Esophagus muscularis mucosa (tissue), 4 donors: ENCODE measurements at regions not wholly inside any gene's neighbourhood (a gene's known extent, or its start where the extent isn't known, plus 50 kb on each side); places are given as distances from the start of the nearest gene placed in this dataset.

Experiments used
- DNase-seq: peaks from one replicate; pipeline ENCODE4 v3.0.0-alpha.2; 2017; ENCODE audit errors: extremely low spot score
- H3K27ac ChIP-seq, 4 donors: fragments of 200-600 bp; sonication (generic); replicated peaks in 1 of 4; 1 replicate in 3 of 4; 2 replicates in 1 of 4; pipeline ENCODE4 v1.5.1; 2016 to 2019; ENCODE audit warnings: mild to moderate bottlenecking in 1 of 4
- H3K27me3 ChIP-seq, 4 donors: fragments of 200-600 bp; sonication (generic); one replicate each; pipeline versions ENCODE4 v1.5.1 to v1.6.0; 2016 to 2019
- H3K36me3 ChIP-seq, 4 donors: fragments of 200-600 bp; sonication (generic); one replicate each; pipeline ENCODE4 v1.5.1; 2016 to 2019
- H3K4me1 ChIP-seq, 4 donors: fragments of 200-600 bp; sonication (generic); one replicate each; pipeline ENCODE4 v1.5.1; 2016 to 2019
- H3K4me3 ChIP-seq, 4 donors: fragments of 200-600 bp; sonication (generic); 1 replicate in 2 of 4; 2 replicates in 2 of 4; pipeline ENCODE4 v1.5.1; 2016 to 2019; ENCODE audit warnings: mild to moderate bottlenecking in 4 of 4, moderate library complexity in 1 of 4
- H3K9me3 ChIP-seq, 4 donors: fragments of 200-600 bp; sonication (generic); 1 replicate in 3 of 4; 2 replicates in 1 of 4; pipeline ENCODE4 v1.5.1; 2016 to 2019
- EP300 ChIP-seq: sonication (generic); formaldehyde crosslinking; IDR thresholded peaks from one replicate; pipeline ENCODE4 v1.6.1; 2017; ENCODE audit warnings: antibody characterized with exemption
- POLR2A ChIP-seq: fragments of 450-650 bp; IDR thresholded peaks from one replicate; pipeline ENCODE4 v1.6.1; 2017; ENCODE audit warnings: antibody characterized with exemption, moderate library complexity, mild to moderate bottlenecking, low read depth
- POLR2AphosphoS5 ChIP-seq, 2 donors: sonication (generic); formaldehyde crosslinking; IDR thresholded peaks; one replicate each; pipeline ENCODE4 v1.6.1; 2017; ENCODE audit warnings: antibody characterized with exemption in 2 of 2
- WGBS: methylation state at CpG from one replicate; pipeline ENCODE4 v1.1.5; 2018; 5-methylcytosine and 5-hydroxymethylcytosine counted together
- intact Hi-C: fragments of 100-400 bp; cut with DNase I; formaldehyde crosslinking; loops from one replicate; pipeline ENCODE4 v1.15.1; 2023
- TF ChIP-seq, protein P1 (sequence below), 3 experiments: fragments of 200-600 bp in 2 of 3; fragments of 450-650 bp in 1 of 3; sonication (generic) in 2 of 3; IDR thresholded peaks; one replicate each; pipeline ENCODE4 v1.5.1; 2017 to 2019; ENCODE audit warnings: antibody characterized with exemption in 3 of 3, mild to moderate bottlenecking in 2 of 3, moderate library complexity in 1 of 3

DNA sequence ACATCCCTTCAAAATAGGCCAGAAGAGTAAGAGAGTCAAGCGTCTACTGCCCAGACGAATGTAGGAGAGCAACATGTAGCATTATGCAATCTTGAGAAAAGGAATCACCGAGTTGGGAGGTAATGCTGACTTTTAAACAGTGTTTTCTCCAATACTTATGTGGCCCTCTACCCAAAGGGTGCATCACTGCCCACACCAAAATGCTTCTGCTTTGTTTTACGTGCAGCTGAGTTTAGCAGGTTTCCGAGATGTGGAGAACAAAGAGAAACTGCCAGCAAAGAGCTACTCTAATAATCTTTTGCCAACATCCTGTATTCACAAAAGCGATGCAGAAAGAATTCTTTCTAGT lies 63.4 kb upstream of the ZEB2 start:
- intact Hi-C loops, result no loop called here

DNA sequence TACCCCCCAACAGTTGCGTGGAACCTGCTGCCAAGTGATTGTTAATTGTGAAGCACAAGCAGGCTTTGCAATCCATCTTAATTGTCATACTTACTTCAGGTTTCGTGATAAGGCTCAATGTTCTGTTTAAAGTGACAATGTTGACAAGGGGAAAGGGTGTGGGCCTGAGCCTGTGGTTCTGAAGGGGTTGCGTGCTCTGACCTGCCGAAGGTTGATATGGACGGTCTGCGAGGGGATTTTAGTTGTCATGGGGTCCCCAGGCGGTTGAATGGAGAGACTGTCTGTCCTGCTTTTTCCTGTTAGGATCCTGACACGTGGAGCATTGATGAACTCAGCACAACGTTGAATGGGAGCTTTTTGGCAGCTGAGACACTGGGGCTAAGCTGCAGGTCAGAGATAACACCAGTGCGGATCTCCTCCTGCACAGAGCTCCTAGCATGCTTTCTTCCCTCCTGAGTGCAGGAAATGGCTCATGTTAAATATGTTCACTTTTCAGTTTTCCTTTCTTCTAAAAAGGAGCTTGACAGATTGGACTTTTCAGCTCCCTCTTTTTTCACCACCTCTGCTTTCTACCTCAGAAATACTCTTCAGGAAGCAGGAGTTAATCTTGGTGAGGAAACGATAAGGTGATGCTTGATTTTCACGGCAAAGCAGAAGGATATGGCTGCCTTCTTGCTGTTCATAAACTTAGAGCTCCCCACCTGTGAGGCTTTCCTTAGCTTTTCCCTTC lies 62.9 kb upstream of the ZEB2 start:
- Histone ChIP-seq H3K9me3 (no peaks in the 10 kb centered on the region), H3K4me1 (peaks cover 0 to 10% (median 0%) of the 10 kb centered on the region in 4 donors), H3K27me3 (no peaks in the 10 kb centered on the region), H3K27ac (no peak overlapping the region), H3K36me3 (no peaks in the 10 kb centered on the region), H3K4me3 (no peak overlapping the region)
- 85% methylated on average over 11 of the region's 12 CpGs for WGBS
- no peak for DNase-seq
- intact Hi-C loops, result no loop called here
- TF ChIP-seq, protein P1, sequence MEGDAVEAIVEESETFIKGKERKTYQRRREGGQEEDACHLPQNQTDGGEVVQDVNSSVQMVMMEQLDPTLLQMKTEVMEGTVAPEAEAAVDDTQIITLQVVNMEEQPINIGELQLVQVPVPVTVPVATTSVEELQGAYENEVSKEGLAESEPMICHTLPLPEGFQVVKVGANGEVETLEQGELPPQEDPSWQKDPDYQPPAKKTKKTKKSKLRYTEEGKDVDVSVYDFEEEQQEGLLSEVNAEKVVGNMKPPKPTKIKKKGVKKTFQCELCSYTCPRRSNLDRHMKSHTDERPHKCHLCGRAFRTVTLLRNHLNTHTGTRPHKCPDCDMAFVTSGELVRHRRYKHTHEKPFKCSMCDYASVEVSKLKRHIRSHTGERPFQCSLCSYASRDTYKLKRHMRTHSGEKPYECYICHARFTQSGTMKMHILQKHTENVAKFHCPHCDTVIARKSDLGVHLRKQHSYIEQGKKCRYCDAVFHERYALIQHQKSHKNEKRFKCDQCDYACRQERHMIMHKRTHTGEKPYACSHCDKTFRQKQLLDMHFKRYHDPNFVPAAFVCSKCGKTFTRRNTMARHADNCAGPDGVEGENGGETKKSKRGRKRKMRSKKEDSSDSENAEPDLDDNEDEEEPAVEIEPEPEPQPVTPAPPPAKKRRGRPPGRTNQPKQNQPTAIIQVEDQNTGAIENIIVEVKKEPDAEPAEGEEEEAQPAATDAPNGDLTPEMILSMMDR (IDR thresholded peaks at IDR 0.05), result no peak
- no peak for TF ChIP-seq EP300
- TF ChIP-seq POLR2A, result no peak
- no peak for TF ChIP-seq POLR2AphosphoS5 (IDR thresholded peaks at IDR 0.05)

More for the DNA sequence above, 63.4 kb upstream of the ZEB2 start:
- H3K36me3 ChIP-seq, result no peaks in the 10 kb centered on the region
- 87% methylated on average over 6 of the region's 6 CpGs for WGBS
- no peak for DNase-seq
- no peak overlapping the region for H3K27ac ChIP-seq
- no peaks in the 10 kb centered on the region for H3K27me3 ChIP-seq
- peaks cover 0 to 10% (median 0%) of the 10 kb centered on the region in 4 donors for H3K4me1 ChIP-seq
- TF ChIP-seq, protein P1 (IDR thresholded peaks at IDR 0.05), result no peak
- TF ChIP-seq EP300 (no peak), POLR2AphosphoS5 (IDR thresholded peaks at IDR 0.05) (no peak), POLR2A (no peak)
- H3K4me3 ChIP-seq, result no peak overlapping the region
- H3K9me3 ChIP-seq, result no peaks in the 10 kb centered on the region

DNA sequence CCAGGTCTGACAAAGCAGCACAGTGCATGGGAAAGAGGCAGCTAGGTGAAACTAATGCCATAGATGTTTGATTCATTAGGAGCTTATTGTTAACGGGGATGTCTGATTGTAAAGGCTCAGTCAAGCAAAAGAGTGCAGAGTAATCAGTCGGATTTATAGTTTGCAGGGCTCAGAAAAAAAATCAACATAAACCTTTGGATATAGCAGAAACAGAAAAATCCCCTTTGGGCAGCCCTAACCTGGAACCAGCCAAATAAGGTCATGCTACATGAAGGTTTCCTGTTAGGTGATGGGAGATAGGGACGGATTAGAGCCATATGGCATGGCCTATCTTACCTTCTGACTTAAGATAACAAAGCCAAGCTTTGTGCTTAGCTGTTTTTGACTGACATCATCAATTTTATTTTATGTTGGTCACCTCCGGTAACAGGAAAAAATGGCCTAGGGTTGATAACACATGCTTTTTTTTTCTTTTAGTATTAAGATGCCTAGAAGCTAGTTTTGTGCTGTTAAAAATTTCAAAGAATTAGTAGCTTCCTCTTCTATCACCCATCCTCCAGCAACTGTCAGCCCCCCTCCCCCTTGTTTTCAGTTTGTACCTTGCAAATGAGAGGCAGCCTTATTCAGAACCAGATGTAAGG lies 60.7 kb upstream of the ZEB2 start:
- DNase-seq, result no peak
- Histone ChIP-seq H3K36me3 (no peaks in the 10 kb centered on the region), H3K9me3 (no peaks in the 10 kb centered on the region), H3K27me3 (no peaks in the 10 kb centered on the region), H3K4me1 (peaks cover 0 to 10% (median 0%) of the 10 kb centered on the region in 4 donors), H3K27ac (no peak overlapping the region), H3K4me3 (no peak overlapping the region)
- TF ChIP-seq EP300 (no peak), POLR2A (no peak), POLR2AphosphoS5 (IDR thresholded peaks at IDR 0.05) (no peak)
- TF ChIP-seq, protein P1 (IDR thresholded peaks at IDR 0.05), result no peak
- intact Hi-C loops, result no loop called here
- 84% methylated on average over 4 of the region's 4 CpGs for WGBS

DNA sequence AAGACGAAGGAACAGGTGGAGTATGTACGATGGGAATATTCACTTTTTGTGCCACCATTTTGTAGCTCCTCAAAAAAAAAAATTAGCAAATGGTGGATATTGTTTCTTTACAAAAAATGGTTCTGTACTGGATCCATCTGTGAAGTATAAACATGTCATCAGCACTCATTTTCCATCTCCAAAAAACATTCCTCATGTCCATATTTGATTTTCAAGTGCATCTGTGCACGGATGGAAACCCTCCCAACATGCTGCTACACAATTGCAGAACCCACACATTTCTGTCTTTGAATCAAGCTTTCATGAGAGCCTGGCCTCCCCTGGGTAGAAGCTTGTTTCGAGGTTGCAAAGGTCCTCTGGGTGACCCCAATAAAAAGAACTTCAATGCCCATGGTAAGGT lies 59.6 kb upstream of the ZEB2 start:
- Histone ChIP-seq H3K4me3 (no peak overlapping the region), H3K27ac (no peak overlapping the region), H3K36me3 (no peaks in the 10 kb centered on the region), H3K4me1 (peaks cover 0 to 10% (median 0%) of the 10 kb centered on the region in 4 donors), H3K9me3 (no peaks in the 10 kb centered on the region), H3K27me3 (no peaks in the 10 kb centered on the region)
- TF ChIP-seq EP300 (no peak), POLR2AphosphoS5 (IDR thresholded peaks at IDR 0.05) (no peak), POLR2A (no peak)
- TF ChIP-seq, protein P1 (IDR thresholded peaks at IDR 0.05), result no peak
- intact Hi-C loops, result no loop called here
- WGBS, result 87% methylated on average over 4 of the region's 4 CpGs
- no peak for DNase-seq
